ENCODE measurements at regions not wholly inside any gene's neighbourhood (a gene's known extent, or its start where the extent isn't known, plus 50 kb on each side); places are given as distances from the start of the nearest gene placed in this dataset.

DNA sequence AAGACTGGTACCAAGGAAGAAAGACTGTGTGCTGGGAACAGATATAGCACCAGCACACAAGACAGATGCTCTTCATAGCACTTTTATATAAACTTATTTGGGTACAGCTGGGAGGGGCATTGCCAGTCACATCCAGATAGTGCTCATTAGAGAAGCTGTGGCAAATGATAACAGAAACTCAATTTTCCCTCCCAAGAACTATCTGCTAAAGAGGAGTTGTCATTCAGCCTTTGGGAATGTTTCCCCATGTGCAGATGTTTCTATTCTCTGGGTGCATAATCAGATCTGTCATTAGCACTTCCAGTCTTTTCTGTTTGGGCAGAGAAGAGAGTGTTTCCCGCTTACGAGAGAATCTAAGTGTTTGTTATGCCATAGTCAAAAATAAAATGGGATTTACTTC, 714.9 kb upstream of the MDGA2 start:
- TF ChIP-seq, protein P1, sequence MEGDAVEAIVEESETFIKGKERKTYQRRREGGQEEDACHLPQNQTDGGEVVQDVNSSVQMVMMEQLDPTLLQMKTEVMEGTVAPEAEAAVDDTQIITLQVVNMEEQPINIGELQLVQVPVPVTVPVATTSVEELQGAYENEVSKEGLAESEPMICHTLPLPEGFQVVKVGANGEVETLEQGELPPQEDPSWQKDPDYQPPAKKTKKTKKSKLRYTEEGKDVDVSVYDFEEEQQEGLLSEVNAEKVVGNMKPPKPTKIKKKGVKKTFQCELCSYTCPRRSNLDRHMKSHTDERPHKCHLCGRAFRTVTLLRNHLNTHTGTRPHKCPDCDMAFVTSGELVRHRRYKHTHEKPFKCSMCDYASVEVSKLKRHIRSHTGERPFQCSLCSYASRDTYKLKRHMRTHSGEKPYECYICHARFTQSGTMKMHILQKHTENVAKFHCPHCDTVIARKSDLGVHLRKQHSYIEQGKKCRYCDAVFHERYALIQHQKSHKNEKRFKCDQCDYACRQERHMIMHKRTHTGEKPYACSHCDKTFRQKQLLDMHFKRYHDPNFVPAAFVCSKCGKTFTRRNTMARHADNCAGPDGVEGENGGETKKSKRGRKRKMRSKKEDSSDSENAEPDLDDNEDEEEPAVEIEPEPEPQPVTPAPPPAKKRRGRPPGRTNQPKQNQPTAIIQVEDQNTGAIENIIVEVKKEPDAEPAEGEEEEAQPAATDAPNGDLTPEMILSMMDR (IDR thresholded peaks at IDR 0.05; ENCODE audit: low read depth, low read length): no peak
- no peak overlapping the region for H3K4me3 ChIP-seq (ENCODE audit: low read depth, low read length)

- no peak overlapping the region for H3K4me3 ChIP-seq (ENCODE audit: low read depth, low read length)
- TF ChIP-seq, protein P1 (IDR thresholded peaks at IDR 0.05; ENCODE audit: low read depth, low read length): no peak
Measured at GRCh38 chr14:48384821-48385220, 709.4 kb upstream of the MDGA2 start.

DNA sequence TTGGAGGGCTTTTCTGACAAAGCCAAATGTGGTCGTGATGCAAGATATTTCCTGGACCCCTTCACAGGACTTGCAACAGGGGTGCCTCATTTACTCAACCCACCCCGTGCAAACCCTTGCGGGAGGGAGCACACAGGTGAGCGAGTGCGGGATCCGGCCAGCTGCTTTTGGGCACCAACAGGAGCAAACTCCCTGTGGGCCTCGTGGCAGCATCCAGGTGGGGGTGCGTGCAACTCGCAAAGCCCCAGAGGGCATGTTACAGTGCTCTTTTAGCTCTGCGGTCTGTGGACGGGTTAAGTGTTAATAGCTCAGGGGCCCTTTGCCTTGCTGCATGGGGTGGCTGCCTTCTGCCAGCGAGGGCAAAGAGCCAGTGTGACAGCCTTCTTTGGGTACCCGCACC, 707.6 kb upstream of the MDGA2 start:
- TF ChIP-seq, protein P1 (IDR thresholded peaks at IDR 0.05; ENCODE audit: low read depth, low read length): no peak

GRCh38 chr14:48378541-48378940, 703.1 kb upstream of the MDGA2 start:
- TF ChIP-seq, protein P1 (IDR thresholded peaks at IDR 0.05; ENCODE audit: low read depth, low read length): no peak
- H3K4me3 ChIP-seq (ENCODE audit: low read depth, low read length): no peak overlapping the region

More for the DNA sequence above, 707.6 kb upstream of the MDGA2 start:
- H3K4me3 ChIP-seq (ENCODE audit: low read depth, low read length): no peak overlapping the region

GRCh38 chr14:48373981-48374380, 698.6 kb upstream of the MDGA2 start:
- no peak overlapping the region for H3K4me3 ChIP-seq (ENCODE audit: low read depth, low read length)
- TF ChIP-seq, protein P1 (IDR thresholded peaks at IDR 0.05; ENCODE audit: low read depth, low read length): no peak

GRCh38 chr14:48350971-48351370, 675.6 kb upstream of the MDGA2 start:
- H3K4me3 ChIP-seq (ENCODE audit: low read depth, low read length): no peak overlapping the region
- TF ChIP-seq, protein P1 (IDR thresholded peaks at IDR 0.05; ENCODE audit: low read depth, low read length): no peak

DNA sequence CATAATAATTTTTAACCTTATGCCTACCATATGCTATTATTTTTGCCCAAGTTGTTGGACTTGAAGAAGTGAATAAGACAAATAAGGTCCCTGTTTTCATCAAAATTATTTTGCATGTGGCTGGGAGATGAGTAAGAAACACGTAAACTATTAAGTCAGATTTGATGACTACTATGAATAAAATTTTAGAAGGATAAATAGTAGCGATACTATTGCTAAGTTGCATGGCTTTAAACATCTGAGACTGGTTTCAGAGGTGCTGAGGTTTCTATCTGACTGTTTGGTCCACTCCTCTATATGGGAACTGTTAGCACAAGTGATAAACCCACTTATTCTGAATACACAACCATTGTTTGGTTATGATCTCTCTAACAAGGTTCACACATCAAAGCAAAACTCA, 674.3 kb upstream of the MDGA2 start:
- TF ChIP-seq, protein P1 (IDR thresholded peaks at IDR 0.05; ENCODE audit: low read depth, low read length): no peak
- no peak overlapping the region for H3K4me3 ChIP-seq (ENCODE audit: low read depth, low read length)
